GM21447 (cell line): ENCODE measurements at regions not wholly inside any gene's neighbourhood (a gene's known extent, or its start where the extent isn't known, plus 50 kb on each side); places are given as distances from the start of the nearest gene placed in this dataset.
"Not testable (repeated sequence)": the region's sequence is repeated elsewhere in the genome, so short reads cannot be mapped to it uniquely, and the experiment has no call there.

Experiments used
- ATAC-seq: cut with Tn5 transposase; IDR thresholded peaks from one replicate; pipeline ENCODE4 v1.9.1; 2021; ENCODE audit not compliant: unreplicated experiment

GRCh38 chr6:128600397-128600951 lies 80.1 kb upstream of the PTPRK start:
- peak; percentile 67 for ATAC-seq

GRCh38 chr6:128599036-128599435 lies 78.6 kb upstream of the PTPRK start:
- ATAC-seq = no peak

- ATAC-seq = no peak
Measured at GRCh38 chr6:128598571-128598970, 78.2 kb upstream of the PTPRK start.

- ATAC-seq = no peak
Measured at GRCh38 chr6:128597956-128598355, 77.6 kb upstream of the PTPRK start.

- no peak for ATAC-seq
Measured at GRCh38 chr6:128597004-128597403, 76.6 kb upstream of the PTPRK start.

GRCh38 chr6:128595544-128595943 lies 75.1 kb upstream of the PTPRK start:
- ATAC-seq = no peak

- no peak for ATAC-seq
Measured at GRCh38 chr6:128586095-128586494, 65.7 kb upstream of the PTPRK start.

- no peak for ATAC-seq
Measured at GRCh38 chr6:128580224-128581110, 60.1 kb upstream of the PTPRK start.

- ATAC-seq = not testable (repeated sequence)
Measured at GRCh38 chr6:128575254-128575653, 54.9 kb upstream of the PTPRK start.

- ATAC-seq = no peak
Measured at GRCh38 chr6:128574402-128574801, 54.0 kb upstream of the PTPRK start.

GRCh38 chr6:128573036-128573435 lies 52.6 kb upstream of the PTPRK start:
- no peak for ATAC-seq

GRCh38 chr6:128572294-128572693 lies 51.9 kb upstream of the PTPRK start:
- ATAC-seq = no peak

GRCh38 chr6:128570680-128571063 lies 50.3 kb upstream of the PTPRK start:
- no peak for ATAC-seq

GRCh38 chr6:128569732-128570679 lies 49.6 kb upstream of the PTPRK start:
- no peak for ATAC-seq
